Smooth muscle cell (in vitro differentiated cells): ENCODE measurements at regions not wholly inside any gene's neighbourhood (a gene's known extent, or its start where the extent isn't known, plus 50 kb on each side); places are given as distances from the start of the nearest gene placed in this dataset.

Experiments
- DNase-seq: peaks from one replicate; lab custom pipeline; 2025; ENCODE audit not compliant: unreplicated experiment; lab: John Stamatoyannopoulos, UW
- H2AFZ ChIP-seq: fragments of 200-600 bp; sonication (generic); 2 replicates; pipeline ENCODE4 v1.6.0; 2016; ENCODE audit warnings: antibody characterized with exemption, low read depth, mild to moderate bottlenecking
- H3F3A ChIP-seq: fragments of 200-600 bp; sonication (generic); 2 replicates; pipeline ENCODE4 v1.6.0; 2017; ENCODE audit warnings: antibody characterized with exemption, low read depth
- H3K27ac ChIP-seq: fragments of 200-600 bp; sonication (generic); 2 replicates; pipeline ENCODE4 v1.5.1; 2016; ENCODE audit warnings: low read depth, mild to moderate bottlenecking
- H3K27me3 ChIP-seq: fragments of 200-600 bp; sonication (generic); 2 replicates; pipeline ENCODE4 v1.6.1; 2016; ENCODE audit warnings: low read depth, mild to moderate bottlenecking
- H3K36me3 ChIP-seq: fragments of 200-600 bp; sonication (generic); 2 replicates; pipeline ENCODE4 v1.5.1; 2016; ENCODE audit warnings: low read depth
- H3K4me1 ChIP-seq: fragments of 200-600 bp; sonication (generic); 2 replicates; pipeline ENCODE4 v1.5.1; 2016; ENCODE audit warnings: low read depth
- H3K4me2 ChIP-seq: fragments of 200-600 bp; sonication (generic); 2 replicates; pipeline ENCODE4 v1.6.0; 2016; ENCODE audit warnings: mild to moderate bottlenecking
- H3K4me3 ChIP-seq: fragments of 200-600 bp; sonication (generic); 2 replicates; pipeline ENCODE4 v1.5.1; 2016; ENCODE audit warnings: mild to moderate bottlenecking
- H3K79me2 ChIP-seq: fragments of 200-600 bp; sonication (generic); 2 replicates; pipeline ENCODE4 v1.6.0; 2016; ENCODE audit warnings: low read depth, mild to moderate bottlenecking
- H3K9ac ChIP-seq: fragments of 200-600 bp; sonication (generic); 2 replicates; pipeline ENCODE4 v1.6.0; 2016; ENCODE audit warnings: low read depth
- H3K9me3 ChIP-seq: fragments of 200-600 bp; sonication (generic); replicated peaks from 2 replicates; pipeline ENCODE4 v1.5.1; 2016; ENCODE audit warnings: low read depth
- H4K20me1 ChIP-seq: fragments of 200-600 bp; sonication (generic); 2 replicates; pipeline ENCODE4 v1.6.0; 2016; ENCODE audit warnings: low read depth
- CTCF ChIP-seq: fragments of 200-600 bp; sonication (generic); IDR thresholded peaks from 2 replicates; pipeline ENCODE4 v1.5.1; 2017; ENCODE audit warnings: borderline replicate concordance, mild to moderate bottlenecking, antibody characterized with exemption; ENCODE audit not compliant: insufficient read depth, poor library complexity, severe bottlenecking
- WGBS: methylation state at CpG from one replicate; pipeline ENCODE4 v1.1.7; 2016; ENCODE audit warnings: low lambda C conversion rate; 5-methylcytosine and 5-hydroxymethylcytosine counted together

- TF ChIP-seq CTCF = no peak
- 80% methylated on average over 8 of the region's 8 CpGs for WGBS
- Histone ChIP-seq H3K27ac (no peak overlapping the region), H3F3A (no peaks in the 10 kb centered on the region), H3K4me1 (peaks cover 8% of the 10 kb centered on the region), H3K4me3 (no peak overlapping the region), H3K36me3 (no peaks in the 10 kb centered on the region), H3K9ac (no peak overlapping the region), H3K9me3 (peaks cover 6% of the 10 kb centered on the region), H3K27me3 (no peaks in the 10 kb centered on the region), H3K4me2 (no peak overlapping the region), H3K79me2 (no peaks in the 10 kb centered on the region), H2AFZ (no peak overlapping the region), H4K20me1 (no peaks in the 10 kb centered on the region)
- no peak for DNase-seq
These were observed 482.4 kb downstream of the SPRY1 start for GRCh38 chr4:123878976-123879375.

- no peak overlapping the region for H3K27ac ChIP-seq
- peaks cover 6% of the 10 kb centered on the region for H3K9me3 ChIP-seq
- H3K4me3 ChIP-seq = no peak overlapping the region
- no peak overlapping the region for H2AFZ ChIP-seq
- no peak for DNase-seq
- no peaks in the 10 kb centered on the region for H3K79me2 ChIP-seq
- H3K9ac ChIP-seq = no peak overlapping the region
- TF ChIP-seq CTCF = no peak
- 88% methylated on average over 3 of the region's 3 CpGs for WGBS
- H3K27me3 ChIP-seq = no peaks in the 10 kb centered on the region
- H4K20me1 ChIP-seq = no peaks in the 10 kb centered on the region
- H3K36me3 ChIP-seq = no peaks in the 10 kb centered on the region
- H3K4me1 ChIP-seq = peaks cover 8% of the 10 kb centered on the region
- no peaks in the 10 kb centered on the region for H3F3A ChIP-seq
- H3K4me2 ChIP-seq = no peak overlapping the region
These were observed 484.0 kb downstream of the SPRY1 start for GRCh38 chr4:123880631-123881030.

- no peak overlapping the region for H3K27ac ChIP-seq
- H3K4me2 ChIP-seq = no peak overlapping the region
- no peak overlapping the region for H3K4me3 ChIP-seq
- no peak for DNase-seq
- no peaks in the 10 kb centered on the region for H3K27me3 ChIP-seq
- no peak overlapping the region for H3K9ac ChIP-seq
- H3F3A ChIP-seq = no peaks in the 10 kb centered on the region
- H3K9me3 ChIP-seq = no peaks in the 10 kb centered on the region
- no peaks in the 10 kb centered on the region for H3K36me3 ChIP-seq
- no peaks in the 10 kb centered on the region for H4K20me1 ChIP-seq
- no peak overlapping the region for H2AFZ ChIP-seq
- no peaks in the 10 kb centered on the region for H3K4me1 ChIP-seq
- no peak for TF ChIP-seq CTCF
- H3K79me2 ChIP-seq = no peaks in the 10 kb centered on the region
- 94% methylated on average over 6 of the region's 6 CpGs for WGBS
These were observed 488.3 kb downstream of the SPRY1 start for GRCh38 chr4:123884922-123885321.

- no peak for TF ChIP-seq CTCF
- Histone ChIP-seq H4K20me1 (no peaks in the 10 kb centered on the region), H3K4me1 (no peaks in the 10 kb centered on the region), H2AFZ (no peak overlapping the region), H3K4me2 (no peak overlapping the region), H3K27me3 (no peaks in the 10 kb centered on the region), H3K79me2 (no peaks in the 10 kb centered on the region), H3K36me3 (no peaks in the 10 kb centered on the region), H3K4me3 (no peak overlapping the region), H3K27ac (peak overlapping the region; percentile 16), H3F3A (peaks cover 4% of the 10 kb centered on the region), H3K9ac (no peak overlapping the region), H3K9me3 (no peaks in the 10 kb centered on the region)
- WGBS = 81% methylated on average over 1 of the region's 1 CpG
- no peak for DNase-seq
These were observed 492.9 kb downstream of the SPRY1 start for GRCh38 chr4:123889507-123889906.
